Right lobe of liver (tissue), 6 donors: ENCODE measurements at regions not wholly inside any gene's neighbourhood (a gene's known extent, or its start where the extent isn't known, plus 50 kb on each side); places are given as distances from the start of the nearest gene placed in this dataset.

Source experiments
- ATAC-seq, 4 donors: fragments of 200-7000 bp; cut with Tn5 transposase; one replicate each; pipeline ENCODE4 v1.9.1; 2020; ENCODE audit warnings: mild to moderate bottlenecking in 4 of 4, moderate library complexity in 4 of 4
- DNase-seq, 3 donors: peaks; one replicate each; pipeline ENCODE4 v3.0.0-alpha.2; 2020
- H3K27ac ChIP-seq, 3 donors: fragments of 200-600 bp; one replicate each; pipeline ENCODE4 v1.8.0; 2022
- H3K27me3 ChIP-seq, 2 donors: fragments of 200-600 bp; one replicate each; pipeline ENCODE4 v1.8.0; 2022
- H3K36me3 ChIP-seq, 4 donors: fragments of 200-600 bp; sonication (generic) in 1 of 4; one replicate each; pipeline versions ENCODE4 v1.5.1 to v1.8.0; 2017 to 2022; ENCODE audit warnings: control low read depth in 1 of 4
- H3K4me1 ChIP-seq, 4 donors: fragments of 200-600 bp; sonication (generic) in 1 of 4; one replicate each; pipeline versions ENCODE4 v1.5.1 to v1.8.0; 2017 to 2022; ENCODE audit warnings: control low read depth in 1 of 4
- H3K4me3 ChIP-seq, 3 donors: fragments of 200-600 bp; one replicate each; pipeline ENCODE4 v1.8.0; 2022
- H3K9me3 ChIP-seq, 4 donors: fragments of 200-600 bp; sonication (generic) in 1 of 4; one replicate each; pipeline versions ENCODE4 v1.5.1 to v1.8.0; 2017 to 2022; ENCODE audit warnings: control low read depth in 1 of 4
- POLR2A ChIP-seq: fragments of 450-650 bp; IDR thresholded peaks from one replicate; pipeline ENCODE4 v1.6.1; 2017; ENCODE audit warnings: antibody characterized with exemption, mild to moderate bottlenecking
- WGBS: methylation state at CpG from one replicate; pipeline ENCODE4 v1.1.6; 2018; ENCODE audit warnings: low coverage, low lambda C conversion rate; ENCODE audit not compliant: insufficient coverage; ENCODE audit errors: missing lambda C conversion rate; 5-methylcytosine and 5-hydroxymethylcytosine counted together
- intact Hi-C, 2 donors: fragments of 100-400 bp; cut with DNase I; formaldehyde crosslinking; loops; one replicate each; pipeline versions ENCODE4 v1.11.2 to v1.14.1; 2022
- TF ChIP-seq, protein P1 (sequence below), 4 donors: fragments of 200-600 bp in 3 of 4; fragments of 450-650 bp in 1 of 4; IDR thresholded peaks; one replicate each; pipeline versions ENCODE4 v1.5.1 to v1.8.0; 2016 to 2022; ENCODE audit warnings: antibody characterized with exemption in 4 of 4, mild to moderate bottlenecking in 2 of 4
- donor health status: DM: no; HTN: yes; CAD: no.
- donor health status: DM: no; HTN: no; CAD: no.
- donor health status: DM: no; HTN: no; CAD: no.
- donor health status: DM: no; HTN: yes; CAD: no.
- donor health status: DM: no; HTN: yes; CAD: no.

DNA sequence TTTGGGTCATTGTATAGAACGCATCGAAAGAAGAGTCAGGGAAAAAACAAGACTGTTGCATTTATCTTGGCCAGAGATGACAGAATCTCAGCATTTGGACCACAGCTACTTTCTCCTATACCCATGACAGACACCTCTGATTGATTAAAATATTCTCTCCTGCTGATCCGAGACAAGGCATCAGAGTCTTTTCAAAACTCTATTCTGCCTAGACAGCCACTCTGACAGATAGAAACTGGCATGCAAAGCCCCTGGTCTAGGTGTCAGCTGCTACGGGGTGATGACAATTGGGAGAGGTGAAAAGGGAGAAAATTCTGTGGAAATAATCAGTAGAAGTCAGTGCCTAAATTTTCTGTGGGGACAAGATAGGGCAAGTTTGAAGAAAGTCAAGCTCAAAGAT lies 152.2 kb downstream of the PIK3R1 start:
- no peaks in the 10 kb centered on the region for H3K36me3 ChIP-seq
- intact Hi-C loops, result no loop called here
- DNase-seq (no peak), ATAC-seq (no peak)
- no peak overlapping the region for H3K4me3 ChIP-seq
- TF ChIP-seq, protein P1, sequence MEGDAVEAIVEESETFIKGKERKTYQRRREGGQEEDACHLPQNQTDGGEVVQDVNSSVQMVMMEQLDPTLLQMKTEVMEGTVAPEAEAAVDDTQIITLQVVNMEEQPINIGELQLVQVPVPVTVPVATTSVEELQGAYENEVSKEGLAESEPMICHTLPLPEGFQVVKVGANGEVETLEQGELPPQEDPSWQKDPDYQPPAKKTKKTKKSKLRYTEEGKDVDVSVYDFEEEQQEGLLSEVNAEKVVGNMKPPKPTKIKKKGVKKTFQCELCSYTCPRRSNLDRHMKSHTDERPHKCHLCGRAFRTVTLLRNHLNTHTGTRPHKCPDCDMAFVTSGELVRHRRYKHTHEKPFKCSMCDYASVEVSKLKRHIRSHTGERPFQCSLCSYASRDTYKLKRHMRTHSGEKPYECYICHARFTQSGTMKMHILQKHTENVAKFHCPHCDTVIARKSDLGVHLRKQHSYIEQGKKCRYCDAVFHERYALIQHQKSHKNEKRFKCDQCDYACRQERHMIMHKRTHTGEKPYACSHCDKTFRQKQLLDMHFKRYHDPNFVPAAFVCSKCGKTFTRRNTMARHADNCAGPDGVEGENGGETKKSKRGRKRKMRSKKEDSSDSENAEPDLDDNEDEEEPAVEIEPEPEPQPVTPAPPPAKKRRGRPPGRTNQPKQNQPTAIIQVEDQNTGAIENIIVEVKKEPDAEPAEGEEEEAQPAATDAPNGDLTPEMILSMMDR (IDR thresholded peaks at IDR 0.05), result no peak
- no peak for TF ChIP-seq POLR2A
- H3K27ac ChIP-seq, result no peak overlapping the region
- 100% methylated on average over 4 of the region's 4 CpGs for WGBS
- no peaks in the 10 kb centered on the region for H3K27me3 ChIP-seq
- no peaks in the 10 kb centered on the region for H3K9me3 ChIP-seq
- H3K4me1 ChIP-seq, result no peaks in the 10 kb centered on the region

DNA sequence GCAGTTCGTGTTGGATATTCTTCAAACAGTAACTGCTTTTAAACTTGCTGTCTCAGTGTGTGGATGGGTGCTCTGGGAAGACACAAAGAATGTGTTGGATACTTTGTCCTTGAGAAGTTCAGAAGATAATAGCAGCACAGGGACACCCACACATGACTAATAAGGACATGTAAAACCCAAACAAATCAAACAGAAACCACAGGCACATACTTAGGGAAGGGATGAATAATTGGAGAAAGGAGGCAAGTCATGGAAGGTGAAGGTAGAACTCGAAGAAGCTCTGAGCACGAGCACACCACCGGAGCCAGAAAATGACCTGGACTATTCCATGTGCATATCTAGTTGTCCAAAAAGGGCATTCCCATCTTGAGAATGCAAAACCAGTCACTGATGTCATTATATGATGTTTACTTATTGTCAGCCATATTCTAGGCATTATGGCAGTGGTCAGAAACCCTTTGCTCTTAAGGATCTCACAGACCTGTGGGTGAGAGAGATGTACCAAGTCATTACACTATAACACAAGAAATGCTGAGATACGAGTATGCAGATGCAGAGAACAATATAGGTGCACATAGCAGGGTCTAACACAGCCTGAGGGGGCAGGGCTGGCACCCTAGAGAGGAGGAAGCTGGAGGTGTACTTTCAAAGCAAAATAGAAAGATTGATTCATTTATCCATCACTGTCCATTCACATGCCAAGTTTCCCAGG lies 152.9 kb downstream of the PIK3R1 start:
- DNase-seq, result no peak
- H3K27ac ChIP-seq, result no peak overlapping the region
- ATAC-seq, result no peak
- no peaks in the 10 kb centered on the region for H3K4me1 ChIP-seq
- H3K9me3 ChIP-seq, result no peaks in the 10 kb centered on the region
- intact Hi-C loops, result no loop called here
- H3K27me3 ChIP-seq, result no peaks in the 10 kb centered on the region
- TF ChIP-seq, protein P1 (IDR thresholded peaks at IDR 0.05), result no peak
- TF ChIP-seq POLR2A, result no peak
- H3K4me3 ChIP-seq, result no peak overlapping the region
- 89% methylated on average over 5 of the region's 5 CpGs for WGBS
- no peaks in the 10 kb centered on the region for H3K36me3 ChIP-seq

DNA sequence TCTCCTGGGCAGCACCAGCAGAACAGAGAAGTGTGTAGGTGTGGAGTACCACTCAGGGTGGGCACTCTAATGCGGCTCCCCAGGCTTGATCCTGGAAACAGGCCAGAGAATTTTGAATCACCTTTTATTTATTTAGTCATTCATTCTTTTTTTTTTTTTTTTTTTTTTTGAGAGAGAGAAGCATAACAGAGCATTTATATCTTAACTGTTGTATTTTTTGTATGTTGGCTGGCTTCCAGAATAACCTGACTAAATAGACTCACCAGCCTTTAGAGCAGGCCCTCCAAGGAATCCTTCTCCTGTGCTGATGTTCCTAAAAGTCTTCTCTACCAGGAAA lies 153.4 kb downstream of the PIK3R1 start:
- intact Hi-C loops, result no loop called here
- TF ChIP-seq POLR2A, result no peak
- TF ChIP-seq, protein P1 (IDR thresholded peaks at IDR 0.05), result no peak
- H3K4me3 ChIP-seq, result no peak overlapping the region
- no peaks in the 10 kb centered on the region for H3K36me3 ChIP-seq
- DNase-seq (no peak), ATAC-seq (no peak)
- H3K27ac ChIP-seq, result no peak overlapping the region
- H3K9me3 ChIP-seq, result no peaks in the 10 kb centered on the region
- no peaks in the 10 kb centered on the region for H3K27me3 ChIP-seq
- no peaks in the 10 kb centered on the region for H3K4me1 ChIP-seq
- WGBS, result 67% methylated on average over 1 of the region's 1 CpG

DNA sequence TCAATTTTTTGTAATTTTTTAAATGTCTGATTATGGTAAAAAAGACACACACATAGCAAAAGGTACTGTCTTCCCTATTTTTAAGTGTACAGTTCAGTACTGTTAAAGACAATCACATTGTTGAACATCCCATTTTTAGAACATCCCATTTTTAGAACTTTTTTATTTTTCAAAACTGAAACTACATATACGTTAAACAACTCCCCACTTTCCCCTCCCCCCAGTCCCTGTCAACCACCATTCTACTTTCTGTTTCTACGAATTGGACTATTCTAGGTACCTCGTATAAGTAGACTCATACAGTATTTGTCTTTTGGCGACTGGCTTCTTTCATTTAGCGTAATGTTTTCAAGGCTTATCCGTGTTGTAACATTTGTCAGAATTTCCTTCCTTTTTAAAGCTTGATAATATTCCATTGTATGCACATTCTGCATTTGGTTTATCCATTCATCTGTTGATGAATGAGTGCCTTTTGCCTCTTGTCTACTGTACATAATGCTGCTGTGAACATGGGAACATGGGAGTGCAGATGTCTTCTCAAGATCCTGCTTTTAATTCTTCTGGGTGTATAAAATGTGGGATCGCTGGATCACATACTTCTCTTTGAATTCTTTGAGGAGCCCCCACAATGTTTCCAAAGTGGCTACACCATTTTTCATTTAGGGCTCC lies 154.0 kb downstream of the PIK3R1 start:
- 50% methylated on average over 7 of the region's 7 CpGs for whole genome bisulfite sequencing
- peak in 1 of 4 donors; percentile 50 for ATAC-seq
- no peak overlapping the region for H3K27ac ChIP-seq
- no peaks in the 10 kb centered on the region for H3K4me1 ChIP-seq
- no peak overlapping the region for H3K4me3 ChIP-seq
- no peak for DNase-seq
- no peaks in the 10 kb centered on the region for H3K36me3 ChIP-seq
- no peaks in the 10 kb centered on the region for H3K9me3 ChIP-seq
- TF ChIP-seq, protein P1 (IDR thresholded peaks at IDR 0.05), result no peak
- no peak for TF ChIP-seq POLR2A
- intact Hi-C loops, result no loop called here
- no peaks in the 10 kb centered on the region for H3K27me3 ChIP-seq
